Retina (tissue), 1 donor: ENCODE measurements at regions not wholly inside any gene's neighbourhood (a gene's known extent, or its start where the extent isn't known, plus 50 kb on each side); places are given as distances from the start of the nearest gene placed in this dataset.

Experiments
- DNase-seq: peaks from one replicate; pipeline ENCODE4 v3.0.0-alpha.2; 2016

DNA sequence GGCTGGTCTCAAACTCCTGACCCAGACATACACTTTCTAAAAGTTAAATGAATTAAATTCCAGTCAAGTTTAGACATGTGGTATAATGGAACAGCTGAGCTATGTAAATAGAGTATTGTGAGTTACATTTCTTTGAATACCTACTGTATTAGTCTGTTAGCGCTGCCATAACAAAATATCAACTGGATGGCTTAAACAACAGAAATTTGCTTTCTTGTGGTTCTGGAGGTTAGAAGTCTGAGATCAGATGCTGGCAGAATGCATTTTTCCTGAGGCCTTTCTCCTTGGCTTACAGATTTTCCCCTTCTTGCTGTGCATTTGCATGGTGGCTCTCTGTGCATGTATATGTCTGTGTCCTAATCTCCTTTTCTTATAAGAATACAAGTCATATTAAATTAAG, 101.5 kb upstream of the TGFBR2 start:
- no peak for DNase-seq

DNA sequence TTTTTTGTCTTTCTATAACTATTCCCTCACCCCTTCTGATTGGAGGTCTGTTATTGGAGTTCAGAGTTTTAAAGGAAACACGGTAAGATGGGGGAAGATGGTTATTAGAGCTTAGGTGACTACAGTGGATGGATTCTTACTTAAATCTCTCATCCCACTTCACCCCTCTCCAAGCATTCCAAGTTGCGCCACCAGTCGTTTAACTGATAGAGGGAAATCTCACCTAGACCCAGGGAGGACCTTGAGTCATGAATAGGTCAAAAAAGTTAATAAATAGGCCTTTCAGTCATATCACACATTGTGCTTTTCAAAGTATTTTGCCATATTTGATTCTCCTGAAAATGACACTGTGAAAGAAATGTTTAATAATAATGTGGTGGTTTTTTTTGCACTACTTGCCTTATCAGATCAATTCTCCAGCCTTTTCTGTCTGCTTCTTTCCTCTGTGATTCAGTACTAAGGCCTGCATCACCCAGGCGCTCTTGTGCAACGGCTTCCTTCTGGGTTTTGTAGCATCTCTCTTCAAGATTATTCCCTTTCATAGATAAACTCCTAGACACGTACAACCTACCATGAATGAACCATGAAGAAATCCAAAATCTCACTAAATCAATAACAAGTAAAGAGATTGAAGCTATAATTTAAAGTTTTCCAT, 100.4 kb upstream of the TGFBR2 start:
- DNase-seq: no peak

GRCh38 chr3:30508339-30508738, 98.1 kb upstream of the TGFBR2 start:
- DNase-seq: no peak

DNA sequence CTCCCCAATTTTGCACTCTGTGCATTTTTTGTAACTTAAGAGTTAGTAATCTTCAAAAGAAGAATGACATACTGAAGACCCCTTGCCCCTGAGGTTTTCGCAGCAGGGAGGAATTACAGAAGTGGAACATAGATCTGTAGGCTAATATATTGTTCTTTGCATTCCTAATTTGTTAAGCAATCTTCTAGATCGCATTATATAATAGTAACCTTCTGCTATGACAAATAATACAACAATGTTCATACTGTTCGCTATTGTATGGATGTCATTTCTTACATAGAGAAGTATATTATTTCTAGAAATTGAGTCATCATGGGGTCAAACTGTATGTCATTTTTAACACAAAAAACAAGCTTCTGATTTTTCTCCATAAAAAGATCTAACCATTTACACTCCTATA, 95.8 kb upstream of the TGFBR2 start:
- no peak for DNase-seq

- DNase-seq: no peak
Measured at GRCh38 chr3:30511524-30512251, 94.7 kb upstream of the TGFBR2 start.

DNA sequence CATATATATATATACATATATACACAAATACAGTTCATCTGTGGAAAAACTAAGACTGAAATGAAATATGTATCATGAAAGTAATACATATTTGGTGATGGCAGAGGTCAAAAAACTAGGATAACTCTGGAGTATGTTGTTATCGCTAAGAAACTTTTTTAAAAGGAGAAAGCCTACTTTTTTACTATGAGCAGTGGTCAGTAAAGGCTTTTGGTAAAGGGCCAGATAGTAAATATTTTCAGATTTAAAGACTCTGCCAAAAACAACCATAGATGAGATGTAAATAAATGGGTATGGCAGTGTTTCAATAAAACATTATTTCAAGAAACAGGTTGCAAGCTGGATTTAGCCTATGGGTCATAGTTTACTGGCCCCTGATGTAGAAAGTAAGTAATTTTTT, 93.8 kb upstream of the TGFBR2 start:
- no peak for DNase-seq

DNA sequence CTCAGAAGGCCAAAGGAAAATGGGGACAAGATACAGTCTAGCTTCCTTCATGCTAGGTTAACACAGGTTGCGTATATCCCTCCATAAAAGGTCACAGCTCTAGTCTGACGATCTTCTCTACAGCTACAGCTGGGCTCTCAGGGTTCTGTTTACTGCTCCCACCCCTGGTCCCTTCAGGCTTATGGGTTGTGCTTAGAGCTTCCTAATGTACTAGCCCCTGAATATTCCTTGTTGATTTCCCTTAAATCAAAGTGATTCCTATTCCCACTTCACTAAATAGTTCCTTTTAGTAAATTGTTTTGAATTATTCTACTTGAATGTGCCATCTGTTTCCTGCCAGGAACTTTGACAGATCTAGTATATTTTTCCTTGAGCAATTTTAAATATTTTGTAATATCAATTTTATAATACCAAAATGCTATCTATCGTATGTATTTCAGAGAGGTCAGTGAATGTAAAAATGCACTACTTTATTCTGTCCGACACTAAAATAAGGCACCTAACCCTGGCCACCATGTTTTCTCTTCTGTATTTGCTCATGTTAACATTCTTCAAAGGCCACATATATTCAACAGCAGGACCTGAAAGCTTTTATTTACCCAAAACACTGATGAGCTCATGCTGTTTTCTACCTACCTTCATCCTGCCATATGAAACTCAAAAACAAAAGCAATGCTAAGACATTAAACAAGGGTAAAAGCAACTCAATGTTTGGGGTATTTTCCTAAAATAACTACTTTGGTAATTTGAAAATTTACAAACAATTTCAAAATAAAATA, 92.8 kb upstream of the TGFBR2 start:
- DNase-seq: no peak

DNA sequence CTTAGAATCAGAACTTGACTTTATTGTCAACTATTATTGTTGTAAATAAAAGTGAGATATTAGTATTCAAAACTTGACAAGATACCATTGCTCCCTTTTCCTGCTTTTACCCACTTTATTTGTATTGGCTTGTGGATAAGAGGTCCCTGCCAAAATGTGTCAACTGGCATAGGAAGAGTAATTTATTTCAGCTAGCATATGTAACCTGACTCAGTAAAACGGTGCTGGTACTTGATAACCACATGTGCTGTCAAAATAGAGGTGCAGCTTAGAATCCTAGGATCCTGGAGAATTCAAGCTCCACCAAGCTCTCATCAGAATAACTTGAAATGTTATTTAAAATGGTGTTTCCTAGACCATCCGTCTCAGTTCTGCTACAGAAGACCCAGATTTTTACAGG, 90.2 kb upstream of the TGFBR2 start:
- DNase-seq: no peak

- DNase-seq: no peak
Measured at GRCh38 chr3:30518181-30518864, 88.1 kb upstream of the TGFBR2 start.

GRCh38 chr3:30518872-30519271, 87.5 kb upstream of the TGFBR2 start:
- DNase-seq: no peak

GRCh38 chr3:30520699-30521098, 85.7 kb upstream of the TGFBR2 start:
- no peak for DNase-seq

- no peak for DNase-seq
Measured at GRCh38 chr3:30521156-30521715, 85.2 kb upstream of the TGFBR2 start.

DNA sequence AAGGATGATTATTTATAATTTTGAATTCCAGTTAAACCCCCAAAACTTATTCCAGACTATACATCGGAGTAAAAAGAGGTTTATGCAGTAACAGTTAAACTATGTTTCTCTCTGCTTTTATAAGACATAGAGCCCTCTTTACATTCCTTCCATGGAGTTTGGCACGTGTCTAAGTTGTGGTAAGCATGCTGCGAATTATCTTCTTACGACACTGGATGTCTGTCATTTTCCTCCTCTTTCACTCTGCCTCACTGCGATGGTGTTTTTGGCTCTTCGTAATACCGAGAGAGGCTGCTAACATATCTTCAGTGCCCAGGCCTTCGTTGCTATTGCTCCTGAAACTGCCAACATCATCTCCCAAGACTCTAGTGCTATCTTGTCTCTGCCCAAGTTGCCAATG, 83.9 kb upstream of the TGFBR2 start:
- DNase-seq: no peak

GRCh38 chr3:30523366-30523765, 83.0 kb upstream of the TGFBR2 start:
- DNase-seq: no peak

DNA sequence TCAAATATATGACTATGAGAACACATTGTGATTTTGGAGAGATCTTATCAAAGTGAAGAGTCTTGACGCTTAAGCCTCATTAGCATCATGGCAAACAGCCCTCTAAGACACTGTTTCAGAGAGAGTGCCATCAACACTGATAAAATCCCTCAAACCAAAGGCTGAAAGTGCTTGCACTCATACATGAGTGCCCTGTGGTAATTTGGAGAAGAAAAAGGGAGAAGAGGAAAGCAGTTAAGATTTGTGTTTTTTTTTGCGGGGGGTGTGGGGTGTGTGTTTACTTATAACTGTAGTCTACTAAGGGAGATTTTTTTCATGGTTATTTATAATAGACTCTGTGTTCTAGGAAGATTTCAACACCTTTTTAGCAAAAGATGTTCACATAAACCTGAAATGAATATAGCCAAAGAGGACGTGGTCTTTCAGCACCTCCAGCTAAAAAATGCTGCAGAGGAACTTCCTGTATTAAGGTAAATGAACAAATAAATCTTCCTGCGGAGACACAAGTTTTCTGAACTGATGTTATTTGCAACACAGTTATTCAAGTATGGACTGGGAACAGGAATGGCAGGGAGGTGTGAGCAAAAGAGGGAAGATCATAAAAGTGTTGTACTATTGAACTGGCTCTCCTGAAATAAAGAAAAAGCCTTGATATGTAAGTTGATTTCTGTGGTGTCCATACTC, 81.9 kb upstream of the TGFBR2 start:
- DNase-seq: no peak

DNA sequence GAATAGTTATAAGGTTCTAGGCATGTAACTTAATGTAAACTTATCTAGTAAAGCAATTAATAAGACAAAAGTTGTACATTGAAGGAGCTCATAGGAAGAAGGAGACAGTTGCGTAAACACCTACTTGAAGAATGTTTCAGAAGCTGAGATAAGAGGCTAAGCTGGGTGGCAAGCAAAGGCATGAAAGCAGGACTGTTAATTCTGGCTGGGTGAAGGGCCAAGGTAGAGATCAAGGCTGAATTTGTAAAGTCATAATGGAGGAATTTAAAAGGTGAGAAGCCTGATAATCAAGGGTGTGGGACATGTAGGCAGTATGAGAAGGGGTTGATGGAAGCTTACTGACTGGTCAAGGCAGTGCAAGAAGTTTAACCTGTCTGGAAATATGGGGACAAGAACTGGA, 80.4 kb upstream of the TGFBR2 start:
- no peak for DNase-seq

DNA sequence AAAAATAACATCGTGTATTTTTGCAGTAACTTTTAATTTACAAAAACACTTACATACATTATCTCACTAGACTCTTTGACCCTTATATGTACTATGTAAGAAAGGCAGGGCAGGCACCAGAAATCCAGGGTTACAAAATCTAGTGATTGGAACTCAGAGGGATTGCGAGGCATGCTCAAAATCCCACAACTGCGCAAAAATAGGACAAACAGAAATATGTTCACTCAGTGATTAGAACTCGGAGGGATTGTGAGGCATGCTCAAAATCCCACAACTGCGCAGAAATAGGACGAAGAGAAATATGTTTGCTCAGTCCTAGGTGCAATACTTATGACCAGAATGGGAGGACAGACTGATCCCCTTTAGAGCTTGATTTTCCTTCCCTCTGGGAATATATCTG, 79.2 kb upstream of the TGFBR2 start:
- no peak for DNase-seq

GRCh38 chr3:30527720-30528119, 78.7 kb upstream of the TGFBR2 start:
- DNase-seq: no peak

GRCh38 chr3:30530084-30530483, 76.3 kb upstream of the TGFBR2 start:
- DNase-seq: no peak

DNA sequence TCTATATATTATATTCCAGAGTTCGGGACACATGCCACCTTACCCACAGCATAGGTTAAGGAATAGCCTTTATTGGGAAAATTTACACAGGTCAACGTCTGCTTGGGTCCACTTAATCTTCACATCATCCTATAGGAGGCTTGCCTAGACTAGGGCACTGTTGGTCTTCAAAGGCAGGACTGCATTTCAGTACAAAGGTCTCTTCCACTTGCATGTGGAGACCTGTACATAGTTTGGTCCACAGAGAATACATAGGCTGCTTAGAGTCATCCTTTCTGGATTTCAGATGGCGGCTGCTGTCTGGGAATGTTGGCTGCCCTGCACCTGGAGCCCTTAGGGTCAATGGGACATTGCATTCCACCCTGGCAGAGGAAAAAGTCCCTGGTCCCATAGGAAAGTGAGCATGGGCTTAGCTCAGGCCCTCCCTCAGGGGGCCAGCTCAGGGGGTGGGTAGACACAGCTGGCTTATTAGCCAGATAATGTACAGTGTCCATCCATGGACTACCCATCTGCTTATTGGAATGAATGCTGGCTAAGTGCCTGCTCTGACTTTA, 75.3 kb upstream of the TGFBR2 start:
- no peak for DNase-seq

- no peak for DNase-seq
Measured at GRCh38 chr3:30535525-30535924, 70.9 kb upstream of the TGFBR2 start.

- DNase-seq: no peak
Measured at GRCh38 chr3:30538791-30539190, 67.6 kb upstream of the TGFBR2 start.
